Astrocyte (in vitro differentiated cells and primary cell): ENCODE measurements at regions not wholly inside any gene's neighbourhood (a gene's known extent, or its start where the extent isn't known, plus 50 kb on each side); places are given as distances from the start of the nearest gene placed in this dataset.

Experiments used
- DNase-seq: peaks from one replicate; pipeline ENCODE4 v3.0.0-alpha.2; 2010; ENCODE audit warnings: low read depth
- FAIRE-seq: peaks from 2 replicates; lab custom pipeline; 2011; peaks lifted over from hg19 to GRCh38; lab: Jason Lieb, UNC
- H2AFZ ChIP-seq: 2 replicates; pipeline ENCODE4 v1.6.0; 2012; ENCODE audit warnings: low read depth, low read length, inconsistent platforms
- H3K27ac ChIP-seq: 2 replicates; pipeline ENCODE4 v1.5.1; 2011; ENCODE audit warnings: low read depth, low read length, inconsistent platforms
- H3K27me3 ChIP-seq: 2 replicates; pipeline ENCODE4 v1.6.0; 2011; ENCODE audit warnings: low read length, inconsistent platforms; ENCODE audit not compliant: insufficient read depth
- H3K36me3 ChIP-seq: 2 replicates; pipeline ENCODE4 v1.5.1; 2011; ENCODE audit warnings: low read length, inconsistent platforms; ENCODE audit not compliant: insufficient read depth
- H3K4me1 ChIP-seq: 2 replicates; pipeline ENCODE4 v1.5.1; 2011; ENCODE audit warnings: low read length, inconsistent platforms; ENCODE audit not compliant: insufficient read depth
- H3K4me2 ChIP-seq: 2 replicates; pipeline ENCODE4 v1.6.0; 2012; ENCODE audit warnings: low read length, inconsistent platforms
- H3K4me3 ChIP-seq: 2 replicates; pipeline ENCODE4 v1.5.1; 2011; ENCODE audit warnings: low read depth, mild to moderate bottlenecking, low read length, inconsistent platforms; ENCODE audit not compliant: insufficient read depth
- H3K79me2 ChIP-seq: 2 replicates; pipeline ENCODE4 v1.6.0; 2012; ENCODE audit warnings: mild to moderate bottlenecking, low read length, inconsistent platforms; ENCODE audit not compliant: insufficient read depth
- H3K9ac ChIP-seq: 2 replicates; pipeline ENCODE4 v1.6.0; 2012; ENCODE audit warnings: mild to moderate bottlenecking, low read length, inconsistent platforms
- H3K9me3 ChIP-seq: 2 replicates; pipeline ENCODE4 v1.5.1; 2012; ENCODE audit warnings: low read depth, mild to moderate bottlenecking, low read length, inconsistent platforms; ENCODE audit not compliant: insufficient read depth
- H4K20me1 ChIP-seq: 2 replicates; pipeline ENCODE4 v1.6.0; 2012; ENCODE audit warnings: low read length, inconsistent platforms; ENCODE audit not compliant: insufficient read depth
- H3K27ac Mint-ChIP-seq: one replicate; pipeline ENCODE4 v1.8.0; 2021; ENCODE audit warnings: mild to moderate bottlenecking, mixed read lengths; ENCODE audit not compliant: unreplicated experiment
- H3K27me3 Mint-ChIP-seq: one replicate; pipeline ENCODE4 v1.8.0; 2021; ENCODE audit warnings: low read depth, mixed read lengths; ENCODE audit not compliant: unreplicated experiment
- H3K36me3 Mint-ChIP-seq: one replicate; pipeline ENCODE4 v1.8.0; 2021; ENCODE audit warnings: low read depth, mixed read lengths; ENCODE audit not compliant: unreplicated experiment
- H3K4me1 Mint-ChIP-seq: one replicate; pipeline ENCODE4 v1.8.0; 2021; ENCODE audit warnings: low read depth, mixed read lengths; ENCODE audit not compliant: unreplicated experiment
- H3K4me3 Mint-ChIP-seq: one replicate; pipeline ENCODE4 v1.8.0; 2021; ENCODE audit warnings: mild to moderate bottlenecking, moderate library complexity, mixed read lengths; ENCODE audit not compliant: unreplicated experiment
- H3K9me3 Mint-ChIP-seq: one replicate; pipeline ENCODE4 v1.8.0; 2021; ENCODE audit warnings: mild to moderate bottlenecking, mixed read lengths; ENCODE audit not compliant: unreplicated experiment
- EZH2 ChIP-seq: IDR thresholded peaks from 2 replicates; pipeline ENCODE4 v1.6.1; 2012; ENCODE audit warnings: mild to moderate bottlenecking, low read length, inconsistent platforms; ENCODE audit not compliant: insufficient read depth
- TF ChIP-seq, protein P1 (sequence below): IDR thresholded peaks from 2 replicates; pipeline ENCODE4 v1.5.1; 2011; ENCODE audit warnings: low read depth, mild to moderate bottlenecking, inconsistent platforms, low read length, moderate library complexity; ENCODE audit not compliant: insufficient read depth

DNA sequence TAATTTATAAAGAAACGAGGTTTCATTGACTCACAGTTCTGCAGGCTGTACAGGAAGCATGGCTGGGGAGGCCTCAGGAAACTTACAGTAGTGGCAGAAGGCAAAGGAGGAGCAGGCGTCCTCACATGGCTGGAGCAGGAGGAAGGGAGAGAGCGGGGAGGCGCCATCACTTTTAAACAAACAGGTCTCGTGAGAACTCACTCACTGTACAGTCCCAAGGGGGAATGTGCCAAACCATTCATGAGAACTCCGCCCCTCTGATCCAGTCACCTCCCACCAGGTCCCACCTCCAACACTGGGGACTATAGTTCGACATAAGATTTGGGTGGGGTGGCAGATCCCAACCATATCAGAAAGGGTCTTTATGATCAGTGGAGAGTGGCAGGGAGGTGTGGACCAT is 392.4 kb upstream of the TNRC6C start:
- no peak overlapping the region for H3K4me3 Mint-ChIP-seq
- peaks cover 43% of the 10 kb centered on the region for H3K27me3 Mint-ChIP-seq
- DNase-seq (no peak), FAIRE-seq (no peak)
- H3K4me1 ChIP-seq, result no peaks in the 10 kb centered on the region
- H3K27me3 ChIP-seq, result peaks cover 15% of the 10 kb centered on the region
- H3K9ac ChIP-seq, result no peak overlapping the region
- H3K4me2 ChIP-seq, result no peak overlapping the region
- no peaks in the 10 kb centered on the region for H3K4me1 Mint-ChIP-seq
- H3K9me3 Mint-ChIP-seq, result peaks cover 18% of the 10 kb centered on the region
- no peaks in the 10 kb centered on the region for H3K36me3 ChIP-seq
- no peaks in the 10 kb centered on the region for H4K20me1 ChIP-seq
- H3K27ac ChIP-seq, result no peak overlapping the region
- peaks cover 3% of the 10 kb centered on the region for H3K36me3 Mint-ChIP-seq
- H3K4me3 ChIP-seq, result no peak overlapping the region
- no peak overlapping the region for H3K27ac Mint-ChIP-seq
- no peaks in the 10 kb centered on the region for H3K9me3 ChIP-seq
- no peak for TF ChIP-seq EZH2
- TF ChIP-seq, protein P1, sequence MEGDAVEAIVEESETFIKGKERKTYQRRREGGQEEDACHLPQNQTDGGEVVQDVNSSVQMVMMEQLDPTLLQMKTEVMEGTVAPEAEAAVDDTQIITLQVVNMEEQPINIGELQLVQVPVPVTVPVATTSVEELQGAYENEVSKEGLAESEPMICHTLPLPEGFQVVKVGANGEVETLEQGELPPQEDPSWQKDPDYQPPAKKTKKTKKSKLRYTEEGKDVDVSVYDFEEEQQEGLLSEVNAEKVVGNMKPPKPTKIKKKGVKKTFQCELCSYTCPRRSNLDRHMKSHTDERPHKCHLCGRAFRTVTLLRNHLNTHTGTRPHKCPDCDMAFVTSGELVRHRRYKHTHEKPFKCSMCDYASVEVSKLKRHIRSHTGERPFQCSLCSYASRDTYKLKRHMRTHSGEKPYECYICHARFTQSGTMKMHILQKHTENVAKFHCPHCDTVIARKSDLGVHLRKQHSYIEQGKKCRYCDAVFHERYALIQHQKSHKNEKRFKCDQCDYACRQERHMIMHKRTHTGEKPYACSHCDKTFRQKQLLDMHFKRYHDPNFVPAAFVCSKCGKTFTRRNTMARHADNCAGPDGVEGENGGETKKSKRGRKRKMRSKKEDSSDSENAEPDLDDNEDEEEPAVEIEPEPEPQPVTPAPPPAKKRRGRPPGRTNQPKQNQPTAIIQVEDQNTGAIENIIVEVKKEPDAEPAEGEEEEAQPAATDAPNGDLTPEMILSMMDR, result no peak
- no peak overlapping the region for H2AFZ ChIP-seq
- no peaks in the 10 kb centered on the region for H3K79me2 ChIP-seq

DNA sequence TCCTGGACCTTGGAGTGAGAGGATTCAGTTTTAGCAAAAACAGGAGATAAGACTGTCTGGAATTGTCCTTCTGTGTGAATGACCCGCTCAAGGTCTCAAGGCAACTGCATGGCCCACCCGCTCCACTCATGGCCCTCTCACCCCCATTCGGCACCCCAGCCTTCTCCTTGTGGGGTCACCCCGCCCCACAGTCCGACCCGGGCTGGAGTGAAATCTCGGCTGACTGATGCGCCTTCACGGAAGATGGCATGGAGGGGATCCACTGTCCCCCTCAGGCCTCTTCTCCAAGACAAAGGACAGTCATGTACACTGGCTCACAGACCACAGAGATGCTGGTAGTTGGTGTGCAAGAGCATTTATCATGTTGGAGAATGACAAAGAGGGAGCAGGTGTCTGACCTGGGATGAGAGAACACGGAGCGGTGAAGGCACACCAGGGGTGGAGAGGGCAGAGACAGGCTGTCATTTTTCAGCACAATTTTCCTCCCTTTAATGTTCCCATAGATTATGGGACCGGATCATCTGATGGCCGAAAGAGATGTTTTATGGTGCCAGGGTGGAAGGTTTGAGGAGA is 391.9 kb upstream of the TNRC6C start:
- Histone ChIP-seq H3K4me3 (no peak overlapping the region), H3K27me3 (peaks cover 20% of the 10 kb centered on the region), H3K4me2 (no peak overlapping the region), H3K27ac (no peak overlapping the region), H4K20me1 (no peaks in the 10 kb centered on the region), H2AFZ (no peak overlapping the region), H3K79me2 (no peaks in the 10 kb centered on the region), H3K4me1 (peaks cover 4% of the 10 kb centered on the region), H3K9me3 (no peaks in the 10 kb centered on the region), H3K9ac (no peak overlapping the region), H3K36me3 (no peaks in the 10 kb centered on the region)
- TF ChIP-seq, protein P1, result no peak
- no peak for TF ChIP-seq EZH2
- H3K36me3 Mint-ChIP-seq, result peaks cover 3% of the 10 kb centered on the region
- H3K4me1 Mint-ChIP-seq, result no peaks in the 10 kb centered on the region
- H3K4me3 Mint-ChIP-seq, result no peak overlapping the region
- no peak for DNase-seq
- no peak overlapping the region for H3K27ac Mint-ChIP-seq
- H3K27me3 Mint-ChIP-seq, result peaks cover 46% of the 10 kb centered on the region
- peaks cover 18% of the 10 kb centered on the region for H3K9me3 Mint-ChIP-seq
- no peak for FAIRE-seq

DNA sequence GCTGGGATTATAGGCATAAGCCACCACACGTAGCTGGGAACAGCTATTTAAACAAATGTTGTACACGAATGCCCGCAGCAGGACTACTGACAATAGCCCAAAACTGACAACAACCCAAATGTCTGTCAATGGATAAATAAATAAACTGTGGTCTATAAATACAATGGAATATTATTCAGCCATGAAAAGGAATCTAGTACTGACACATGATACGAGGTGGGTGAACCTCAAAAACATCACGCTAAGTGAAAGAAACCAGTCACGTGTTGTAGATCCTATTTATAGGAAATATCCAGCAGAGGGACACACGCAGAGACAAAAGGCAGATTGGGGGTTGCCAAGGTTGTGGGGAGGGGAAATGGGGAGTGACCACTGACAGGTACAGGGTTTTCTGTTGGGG is 390.0 kb upstream of the TNRC6C start:
- H3K36me3 Mint-ChIP-seq, result peaks cover 3% of the 10 kb centered on the region
- Histone ChIP-seq H3K36me3 (no peaks in the 10 kb centered on the region), H3K27me3 (peaks cover 34% of the 10 kb centered on the region), H3K79me2 (no peaks in the 10 kb centered on the region), H3K9ac (no peak overlapping the region), H3K27ac (no peak overlapping the region), H3K4me3 (no peak overlapping the region), H3K9me3 (no peaks in the 10 kb centered on the region), H3K4me2 (no peak overlapping the region), H3K4me1 (peaks cover 8% of the 10 kb centered on the region), H4K20me1 (no peaks in the 10 kb centered on the region), H2AFZ (no peak overlapping the region)
- H3K9me3 Mint-ChIP-seq, result peaks cover 11% of the 10 kb centered on the region
- DNase-seq, result no peak
- no peaks in the 10 kb centered on the region for H3K4me1 Mint-ChIP-seq
- no peak overlapping the region for H3K27ac Mint-ChIP-seq
- no peak overlapping the region for H3K4me3 Mint-ChIP-seq
- no peak for FAIRE-seq
- H3K27me3 Mint-ChIP-seq, result peaks cover 57% of the 10 kb centered on the region
- TF ChIP-seq, protein P1, result no peak
- TF ChIP-seq EZH2, result no peak
